ENCODE measurements at regions not wholly inside any gene's neighbourhood (a gene's known extent, or its start where the extent isn't known, plus 50 kb on each side); places are given as distances from the start of the nearest gene placed in this dataset.

DNA sequence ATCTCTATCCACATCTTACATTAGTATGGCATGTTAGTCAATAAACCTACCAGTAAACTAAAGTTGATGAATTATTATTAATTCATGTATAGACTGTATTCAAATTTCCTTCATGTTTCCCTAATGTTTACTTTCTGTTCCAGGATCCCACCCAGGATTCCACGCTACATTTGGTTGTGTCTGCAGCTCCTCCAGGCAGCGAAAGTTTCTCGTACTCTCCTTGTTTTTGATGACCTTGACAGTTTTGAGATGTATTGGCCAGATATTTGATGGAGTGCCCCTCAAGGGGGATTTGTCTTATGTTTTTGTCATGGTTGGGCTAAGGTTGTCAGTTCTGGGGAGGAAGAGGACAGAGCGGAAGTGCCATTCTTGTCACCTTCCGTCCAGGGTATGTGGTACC lies 445.2 kb upstream of the CDH4 start:
- ATAC-seq (no peak), DNase-seq (ENCODE audit: low spot score) (no peak)

DNA sequence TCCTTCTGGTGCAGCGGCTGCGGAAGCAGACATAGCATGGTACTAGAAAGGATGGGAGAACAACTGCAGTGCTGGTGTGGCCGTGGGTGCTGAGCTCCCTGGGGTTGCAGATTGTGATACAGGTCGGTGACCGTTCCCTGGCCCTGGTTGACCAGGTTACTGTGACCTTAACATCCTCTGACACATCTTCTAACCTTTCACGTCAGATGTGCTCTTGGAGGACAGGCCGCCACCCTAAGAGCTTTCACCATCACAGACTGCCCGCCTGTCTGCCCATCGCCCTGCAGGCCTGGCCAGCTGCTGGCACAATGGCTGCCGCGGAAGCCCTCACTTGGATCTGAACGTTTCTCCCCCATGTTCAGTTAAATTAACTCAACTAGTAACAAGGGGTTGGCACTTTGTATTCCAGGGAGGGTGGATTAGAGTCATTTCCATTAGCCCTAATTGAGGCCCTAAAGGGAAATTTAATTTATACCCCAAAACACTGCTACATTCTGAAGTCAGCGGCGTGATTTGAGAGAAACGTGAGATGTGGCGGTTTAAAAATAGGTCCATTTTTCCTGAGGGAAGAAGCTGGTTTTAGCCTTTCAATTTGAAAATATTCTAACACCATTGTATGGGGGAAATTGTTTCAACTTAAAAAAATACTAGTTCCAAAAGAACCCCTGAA lies 443.9 kb upstream of the CDH4 start:
- DNase-seq (ENCODE audit: low spot score), result no peak
- no peak for ATAC-seq

DNA sequence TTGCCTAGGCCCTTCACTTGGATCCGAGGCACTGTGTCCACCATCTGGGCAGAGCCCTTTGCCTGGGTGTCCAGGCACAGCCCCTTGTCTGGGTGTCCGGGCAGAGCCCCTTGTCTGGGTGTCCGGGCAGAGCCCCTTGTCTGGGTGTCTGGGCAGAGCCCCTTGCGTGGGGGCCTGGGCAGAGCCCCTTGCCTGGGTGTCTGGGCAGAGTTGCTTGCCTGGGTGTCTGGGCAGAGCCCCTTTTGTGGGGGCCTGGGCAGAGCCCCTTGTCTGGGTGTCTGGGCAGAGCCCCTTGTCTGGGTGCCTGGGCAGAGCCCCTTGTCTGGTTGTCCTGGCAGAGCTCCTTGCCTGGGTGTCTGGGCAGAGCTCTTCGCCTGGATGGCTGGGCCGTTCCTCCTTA lies 443.4 kb upstream of the CDH4 start:
- ATAC-seq (no peak), DNase-seq (ENCODE audit: low spot score) (no peak)

DNA sequence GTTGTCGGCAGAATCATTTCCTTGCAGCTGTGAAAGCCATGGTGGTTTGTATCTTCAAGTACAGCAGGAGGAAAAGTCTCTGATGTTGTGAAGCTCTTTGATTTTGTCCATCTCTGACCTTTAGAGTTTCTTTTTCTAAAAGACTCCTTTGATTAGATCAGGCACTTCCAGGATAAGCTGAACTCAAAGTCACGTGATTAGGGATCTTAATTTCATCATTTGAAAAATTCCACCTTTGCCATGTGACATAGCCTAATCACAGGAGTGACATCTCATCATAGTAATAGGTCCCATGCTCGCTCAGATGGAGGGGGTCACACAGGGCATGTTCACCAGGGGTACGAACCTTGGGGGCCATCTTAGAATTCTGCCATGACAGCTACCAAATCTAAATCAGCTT lies 441.5 kb upstream of the CDH4 start:
- ATAC-seq (no peak), DNase-seq (ENCODE audit: low spot score) (no peak)

DNA sequence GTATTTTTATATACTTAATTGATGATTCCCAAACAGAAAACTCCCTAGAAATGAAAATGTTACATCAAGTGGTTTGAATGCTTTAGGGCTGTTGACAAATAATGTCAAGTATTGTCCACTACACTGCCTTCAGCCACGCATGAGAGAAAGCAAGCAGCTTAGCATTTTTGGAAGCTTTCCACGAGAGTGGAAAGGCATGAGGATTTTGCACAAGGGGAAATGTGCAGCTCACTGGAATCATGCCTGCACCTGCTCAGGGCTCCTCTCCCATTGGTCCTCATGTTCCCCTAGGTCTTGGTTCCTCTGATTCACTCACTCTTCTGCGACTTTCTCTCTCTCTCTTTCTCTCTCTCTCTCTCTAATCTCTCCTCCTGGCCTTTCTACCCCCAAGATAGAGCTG lies 439.5 kb upstream of the CDH4 start:
- DNase-seq (ENCODE audit: low spot score) (no peak), ATAC-seq (no peak)

DNA sequence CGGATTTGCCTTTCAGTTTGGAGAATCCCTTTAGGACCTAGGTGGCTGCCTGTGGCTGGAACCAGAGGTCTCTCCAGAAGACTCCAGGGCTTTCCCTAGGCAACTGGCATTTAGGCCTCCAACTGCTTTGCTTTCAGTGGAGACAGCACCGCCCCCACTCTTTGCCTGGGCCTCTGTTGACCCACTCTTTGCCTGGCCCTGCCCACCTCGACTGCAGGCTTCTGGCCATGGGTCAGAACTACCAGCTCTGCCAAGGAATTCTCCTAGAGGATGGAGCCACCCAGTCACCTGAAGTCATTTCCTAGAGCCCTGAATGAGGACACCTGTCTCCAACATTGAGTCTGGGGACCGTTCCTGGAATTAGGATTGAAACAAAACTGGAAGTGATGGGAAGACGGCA lies 439.0 kb upstream of the CDH4 start:
- DNase-seq (ENCODE audit: low spot score), result no peak
- ATAC-seq, result no peak

DNA sequence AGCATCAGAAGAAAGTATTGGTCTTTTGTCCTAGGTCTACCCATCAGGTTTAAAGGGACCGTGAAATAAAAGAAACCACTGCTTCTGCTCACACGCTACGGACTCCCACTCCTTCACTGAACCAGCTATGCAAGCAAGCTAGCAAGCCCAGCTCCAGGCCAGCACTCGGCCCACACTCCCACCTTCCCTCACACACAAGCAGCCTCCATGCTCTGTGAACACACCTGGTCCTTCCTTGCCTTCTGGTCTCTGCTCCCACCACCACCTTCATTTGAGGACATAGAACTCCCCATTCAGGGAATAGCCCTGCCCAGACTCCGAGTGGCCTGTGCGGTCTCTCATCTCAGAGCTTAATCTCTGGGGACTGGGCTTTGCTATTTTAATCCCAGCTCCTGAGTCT lies 436.4 kb upstream of the CDH4 start:
- DNase-seq (ENCODE audit: low spot score) (no peak), ATAC-seq (no peak)

DNA sequence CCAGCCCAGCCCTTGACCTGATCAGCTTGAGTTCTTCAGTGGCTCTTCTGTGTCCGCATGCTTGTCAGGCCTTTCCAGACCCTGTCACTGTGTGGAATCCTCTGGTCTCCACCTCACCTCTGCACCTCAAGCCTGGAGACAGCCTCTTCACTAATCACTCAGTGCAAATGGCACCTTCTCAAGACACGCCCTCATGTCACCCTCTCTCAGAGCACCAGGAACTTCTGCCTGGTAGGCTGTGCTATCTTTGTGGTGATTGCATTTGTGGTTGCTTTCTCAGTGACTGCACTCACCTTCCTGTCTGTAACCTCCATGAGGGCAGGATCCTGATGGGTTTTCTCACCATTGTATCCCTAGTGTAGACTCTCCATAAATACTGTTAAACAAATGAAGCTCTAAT lies 435.2 kb upstream of the CDH4 start:
- ATAC-seq, result no peak
- DNase-seq (ENCODE audit: low spot score), result no peak

DNA sequence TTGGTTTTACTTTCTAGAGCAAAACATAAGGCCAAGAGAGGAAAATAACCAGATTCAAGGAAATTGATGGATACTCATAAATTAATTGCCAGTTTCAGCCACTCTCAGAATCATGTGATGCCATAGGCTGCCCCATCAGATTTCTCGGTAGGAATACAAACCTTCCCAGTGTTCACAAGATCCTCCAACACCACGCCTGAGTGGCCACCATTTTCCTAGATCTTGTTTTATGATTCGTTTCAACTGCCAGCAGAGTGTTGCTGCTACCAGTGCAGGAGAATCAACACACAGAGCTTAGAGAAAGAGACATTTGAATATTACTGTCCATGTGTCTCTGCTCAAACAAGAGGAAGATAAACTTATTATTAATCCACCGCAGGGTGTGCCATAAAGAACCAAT lies 434.2 kb upstream of the CDH4 start:
- ATAC-seq (no peak), DNase-seq (ENCODE audit: low spot score) (no peak)

DNA sequence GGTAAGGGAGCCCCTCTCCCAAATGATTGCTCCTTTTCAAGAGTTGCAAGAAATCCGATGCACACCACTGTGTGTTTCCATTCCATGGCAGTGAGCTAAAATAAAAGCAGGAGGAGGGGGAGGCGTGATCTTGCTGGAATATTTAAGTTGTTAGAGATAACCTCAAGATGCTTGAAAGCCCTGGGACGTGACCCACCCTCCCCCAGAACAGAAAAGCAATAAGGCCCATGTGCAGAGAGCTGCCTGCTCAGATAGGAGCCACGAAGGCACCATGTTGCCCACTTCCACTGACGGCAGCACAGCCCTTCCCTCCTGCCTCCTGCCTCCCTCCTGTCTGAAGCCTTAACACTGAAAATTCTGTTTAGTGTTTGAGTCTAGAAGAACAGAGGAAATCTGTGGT lies 432.6 kb upstream of the CDH4 start:
- no peak for ATAC-seq
- DNase-seq (ENCODE audit: low spot score), result no peak

DNA sequence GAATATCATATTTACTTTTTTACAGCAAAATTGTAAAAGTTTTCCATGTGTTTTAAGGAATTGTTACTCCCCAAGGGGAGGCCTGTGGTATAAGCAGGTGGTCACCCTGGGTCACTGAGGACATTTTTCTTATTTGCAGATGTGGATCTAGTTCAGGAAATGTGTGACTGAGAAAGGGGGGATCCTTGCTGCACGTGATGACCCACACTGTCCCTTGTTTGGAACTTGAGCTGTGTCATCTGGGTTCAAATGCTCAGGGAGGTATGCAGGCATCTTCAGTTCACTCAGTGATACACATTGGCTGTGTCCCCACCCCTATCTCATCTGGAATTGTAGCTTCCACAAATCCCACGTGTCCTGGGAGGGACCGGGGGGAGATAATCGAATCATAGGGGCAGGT lies 431.9 kb upstream of the CDH4 start:
- DNase-seq (ENCODE audit: low spot score) (no peak), ATAC-seq (no peak)

DNA sequence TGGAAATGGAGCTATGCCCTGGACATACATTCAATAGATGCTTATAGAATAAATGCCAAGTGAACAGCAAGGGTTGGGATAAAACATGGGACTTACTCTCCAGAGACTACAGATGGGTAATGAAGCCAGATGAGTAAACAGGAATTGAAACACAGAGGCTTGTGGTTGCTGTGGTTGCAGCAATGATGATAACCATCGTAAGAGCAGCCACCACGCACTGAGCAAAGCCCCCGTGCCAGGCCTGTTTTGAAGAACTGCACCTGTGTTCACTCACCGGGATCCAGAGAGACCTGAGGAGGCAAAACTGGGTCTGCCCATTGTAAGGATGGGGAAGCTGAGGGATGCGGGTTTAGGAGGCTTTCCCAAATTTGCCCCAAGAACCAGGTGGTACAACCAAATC lies 431.1 kb upstream of the CDH4 start:
- ATAC-seq, result no peak
- no peak for DNase-seq (ENCODE audit: low spot score)

DNA sequence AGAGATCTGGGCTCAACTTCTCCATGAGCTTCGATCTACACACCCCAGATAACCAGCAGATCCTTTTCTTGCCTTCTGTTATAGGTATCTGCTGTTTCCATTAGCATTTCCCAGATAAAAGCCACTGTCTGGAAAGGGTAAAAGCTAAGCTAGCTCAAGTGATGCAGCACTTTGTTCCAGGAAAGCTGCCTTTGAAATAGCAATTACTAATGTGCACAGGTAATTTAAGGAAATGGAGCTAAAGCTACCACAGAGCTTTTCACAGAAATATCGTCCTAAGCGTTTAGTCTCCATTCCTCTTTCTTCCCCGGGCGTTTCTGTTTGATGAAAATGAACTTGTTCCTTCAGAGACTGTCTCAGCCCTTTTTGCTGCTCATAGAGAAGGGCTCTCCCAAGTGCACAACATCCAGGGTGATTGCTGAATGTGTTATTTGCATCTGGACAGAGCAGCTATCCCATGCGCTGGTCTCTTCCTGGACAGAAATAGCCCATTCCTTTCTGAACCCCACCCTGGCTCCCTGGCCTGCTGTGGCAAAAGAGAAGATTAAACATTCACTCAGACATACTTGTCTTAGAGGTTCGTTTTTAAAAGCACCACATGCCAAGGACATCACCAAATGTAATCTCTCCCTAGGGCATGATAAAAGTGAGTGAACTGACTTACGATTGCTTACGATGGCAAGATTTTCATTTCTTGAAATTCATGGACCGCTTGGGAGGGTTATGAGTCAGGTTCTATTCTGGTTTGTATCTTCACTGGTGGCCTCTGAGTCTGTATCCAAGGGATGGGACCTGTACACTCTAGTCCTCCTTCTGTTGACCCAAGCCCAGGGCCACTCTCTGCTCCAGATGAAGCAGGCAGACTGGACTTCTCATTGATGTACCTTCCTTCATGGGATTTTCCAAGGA lies 429.1 kb upstream of the CDH4 start:
- DNase-seq (ENCODE audit: low spot score), result no peak
- no peak for ATAC-seq

DNA sequence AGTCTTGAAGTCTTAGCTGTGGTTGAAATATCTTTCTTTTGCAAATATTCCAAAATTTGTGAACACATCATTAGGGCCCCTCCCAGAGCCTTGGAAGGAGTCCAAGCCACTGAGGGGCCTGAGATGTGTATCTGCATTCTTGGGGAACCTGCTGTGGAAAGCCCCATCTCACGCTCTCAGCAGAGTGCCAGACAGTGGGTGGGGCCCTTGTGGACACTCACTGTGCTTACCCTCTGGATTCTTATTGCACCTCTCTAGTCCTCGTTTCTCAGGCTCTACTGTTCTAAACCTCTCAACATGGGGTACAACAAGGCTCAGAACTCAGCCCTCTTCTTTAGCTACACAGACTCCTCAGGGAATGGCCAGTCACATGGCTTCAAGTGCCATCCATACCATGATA lies 416.2 kb upstream of the CDH4 start:
- no peak for ATAC-seq
- no peak for DNase-seq (ENCODE audit: low spot score)

DNA sequence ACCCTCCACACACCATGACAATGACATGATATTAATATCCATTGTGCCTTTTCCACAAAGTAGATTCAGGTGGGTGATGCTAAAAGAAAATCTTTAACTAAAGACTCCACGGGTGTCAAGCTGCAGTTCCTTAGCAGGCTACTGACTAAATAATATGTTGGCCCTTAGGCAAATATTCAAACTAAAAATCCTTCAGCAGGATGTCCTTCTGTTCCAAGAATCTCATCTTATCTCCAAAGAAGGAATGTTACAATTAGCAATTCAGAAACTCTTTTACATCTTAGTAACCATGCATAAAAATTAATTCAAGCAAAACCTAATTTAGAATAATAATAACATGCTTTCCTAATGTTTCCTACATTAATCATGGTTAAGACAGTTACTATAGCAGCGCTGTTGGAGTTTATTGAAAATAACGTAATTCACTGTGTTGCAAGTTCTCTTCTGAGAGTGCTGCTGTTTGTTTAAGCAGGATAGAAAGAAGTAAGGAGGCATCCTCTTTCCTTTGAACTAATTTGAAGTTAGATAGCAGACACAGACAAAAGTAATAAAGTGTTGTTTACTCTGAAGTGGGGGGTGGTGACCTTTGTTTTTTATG lies 414.8 kb upstream of the CDH4 start:
- DNase-seq (ENCODE audit: low spot score), result no peak
- no peak for ATAC-seq

DNA sequence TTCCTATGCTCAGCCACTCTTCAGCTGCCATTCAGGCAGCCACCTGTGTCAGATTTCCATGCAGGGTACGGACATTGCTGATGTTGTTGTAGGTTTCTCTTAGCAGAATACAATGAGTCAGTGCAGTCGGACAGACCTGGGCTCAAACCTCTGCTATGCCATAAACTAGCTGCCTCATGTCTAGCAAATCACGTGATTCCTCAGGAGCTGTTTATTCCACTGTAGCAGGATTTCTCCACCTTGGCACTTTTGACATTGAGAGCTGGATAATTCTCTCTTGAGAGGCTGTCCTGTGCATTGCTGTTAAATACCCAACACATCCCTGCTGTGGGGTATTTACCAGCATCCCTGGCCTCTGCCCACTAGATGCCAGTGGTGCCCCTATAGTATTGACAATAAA lies 413.8 kb upstream of the CDH4 start:
- ATAC-seq, result no peak
- no peak for DNase-seq (ENCODE audit: low spot score)

DNA sequence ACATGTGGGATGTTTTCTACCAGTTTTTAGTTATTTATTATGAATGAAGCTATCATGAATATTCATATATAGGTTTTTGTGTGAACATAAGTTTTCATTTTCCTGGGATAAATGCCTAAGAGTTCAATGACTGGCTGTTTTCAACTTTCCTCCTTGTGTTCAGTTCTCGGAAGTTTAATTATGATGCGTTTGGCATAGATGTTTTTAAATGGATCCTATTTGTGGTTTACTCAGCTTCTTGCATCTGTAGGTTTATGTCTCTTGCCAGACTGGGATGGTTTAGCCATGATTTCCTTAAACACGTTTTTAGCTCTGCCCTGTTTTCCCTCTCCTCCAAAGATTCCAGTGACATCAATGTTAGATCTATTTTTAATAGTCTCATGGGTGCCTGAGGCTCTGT lies 411.1 kb upstream of the CDH4 start:
- ATAC-seq, result no peak
- no peak for DNase-seq (ENCODE audit: low spot score)

DNA sequence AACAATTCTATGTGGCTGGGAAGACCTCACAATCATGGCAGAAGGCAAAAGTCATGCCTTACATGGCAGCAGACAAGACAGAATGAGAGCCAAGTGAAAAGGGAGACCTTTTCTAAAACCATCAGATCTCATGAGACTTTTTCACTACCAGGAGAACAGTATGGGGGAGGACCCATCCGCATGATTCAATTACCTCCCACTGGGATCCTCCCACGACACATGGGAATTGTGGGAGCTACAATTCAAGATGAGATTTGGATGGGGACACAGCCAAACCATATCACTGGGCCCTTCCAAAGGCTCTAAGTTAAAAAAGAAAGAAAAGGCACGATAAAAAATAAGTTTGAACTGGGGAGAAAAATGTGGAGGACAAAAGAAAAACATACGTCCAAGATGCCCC lies 406.9 kb upstream of the CDH4 start:
- ATAC-seq, result no peak
- DNase-seq (ENCODE audit: low spot score), result no peak

DNA sequence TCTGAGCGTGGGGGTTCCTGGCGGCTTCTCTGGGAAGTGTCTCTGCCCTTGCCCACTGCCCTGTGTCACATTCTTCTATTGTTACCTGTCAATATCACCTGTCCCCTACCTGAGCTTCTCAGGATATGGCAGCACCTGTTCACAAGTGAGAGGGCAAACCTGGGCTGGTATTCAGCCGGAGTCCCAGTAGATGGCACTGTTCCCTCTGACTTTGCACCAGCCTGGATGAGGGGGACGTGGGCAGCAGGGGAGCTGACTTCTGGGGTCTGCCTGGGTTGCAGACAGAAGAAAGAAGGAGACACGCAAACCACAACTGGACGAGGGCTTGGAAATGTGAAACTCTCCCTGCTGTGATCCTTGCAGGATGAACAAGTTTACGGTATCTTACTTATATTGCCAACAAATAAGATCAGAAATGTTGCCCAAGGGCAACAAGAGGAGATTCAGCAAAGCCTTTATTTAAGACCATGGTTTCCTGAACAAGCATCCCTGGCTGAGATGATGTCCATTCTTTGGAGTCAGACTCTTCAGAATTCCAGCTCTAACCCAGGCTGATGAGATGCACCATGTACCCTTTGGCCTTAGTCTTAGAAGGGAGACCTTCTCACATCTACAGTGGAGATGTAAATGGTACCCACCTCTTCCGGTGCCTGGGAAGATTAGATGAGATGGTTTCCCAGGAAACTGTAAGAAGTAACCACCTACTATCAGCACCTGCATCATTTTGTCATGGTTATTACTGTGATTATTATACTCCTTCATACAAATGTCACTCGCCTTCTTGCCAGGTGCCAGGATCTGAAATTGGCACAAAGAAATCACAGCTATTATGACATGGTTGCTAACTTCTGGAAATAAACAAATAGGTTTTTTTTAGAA lies 400.0 kb upstream of the CDH4 start:
- ATAC-seq, result peak; percentile 28

DNA sequence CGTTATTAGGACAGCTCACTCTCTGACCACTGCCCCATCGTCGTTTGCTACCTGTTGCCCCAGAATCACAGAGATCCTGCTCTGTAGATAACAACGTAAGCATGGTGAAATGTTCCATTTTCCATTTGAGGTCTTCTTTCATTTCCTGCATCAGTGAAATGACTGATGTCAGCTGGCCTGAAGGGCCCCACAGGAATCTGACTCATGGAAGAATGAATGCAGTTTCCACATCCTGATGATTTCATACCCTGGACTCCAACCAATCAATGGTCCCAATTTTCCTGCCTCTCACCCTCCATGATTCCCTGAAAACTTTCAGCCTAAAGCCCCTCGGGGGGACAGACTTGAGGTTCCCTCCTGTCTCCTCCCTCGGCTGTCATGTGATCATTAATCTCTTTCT lies 394.4 kb upstream of the CDH4 start:
- no peak for ATAC-seq
- DNase-seq (ENCODE audit: low spot score), result no peak

More for the DNA sequence above, 400.0 kb upstream of the CDH4 start:
- DNase-seq (ENCODE audit: low spot score), result no peak

DNA sequence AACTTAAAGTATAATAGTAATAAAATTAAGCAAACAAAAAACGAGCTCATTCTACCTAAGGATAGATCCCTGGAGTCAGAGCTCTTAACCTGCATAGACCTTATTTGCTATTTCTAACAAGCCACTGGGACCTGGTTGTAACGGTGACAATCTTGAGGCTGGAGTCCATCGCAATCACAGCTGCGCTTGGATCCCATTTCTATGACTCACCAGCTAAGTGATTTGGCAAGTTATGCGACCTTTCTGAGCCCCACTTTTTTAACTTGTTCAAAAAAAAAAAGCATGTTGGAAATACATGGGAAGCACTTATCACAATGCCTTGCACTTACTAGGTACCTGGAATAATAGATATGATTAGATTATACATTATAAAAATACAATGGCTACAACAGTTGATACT lies 389.5 kb upstream of the CDH4 start:
- ATAC-seq (no peak), DNase-seq (ENCODE audit: low spot score) (no peak)

All from left lobe of liver (tissue), 2 donors.